ENCODE measurements at regions not wholly inside any gene's neighbourhood (a gene's known extent, or its start where the extent isn't known, plus 50 kb on each side); places are given as distances from the start of the nearest gene placed in this dataset.
"Not testable (repeated sequence)": the region's sequence is repeated elsewhere in the genome, so short reads cannot be mapped to it uniquely, and the experiment has no call there.

- no peak for TF ChIP-seq CTCF (IDR thresholded peaks at IDR 0.05; ENCODE audit: insufficient read depth, low read depth, low read length)
- H3K4me3 ChIP-seq (ENCODE audit: low read depth, low read length): no peak overlapping the region
- DNase-seq (ENCODE audit: low read depth): no peak
These were observed 205.2 kb upstream of the SHH start for GRCh38 chr7:156017431-156017830.

- H3K4me3 ChIP-seq (ENCODE audit: low read depth, low read length): no peak overlapping the region
- no peak for DNase-seq (ENCODE audit: low read depth)
- TF ChIP-seq CTCF (IDR thresholded peaks at IDR 0.05; ENCODE audit: insufficient read depth, low read depth, low read length): no peak
These were observed 203.2 kb upstream of the SHH start for GRCh38 chr7:156015237-156016020.

DNA sequence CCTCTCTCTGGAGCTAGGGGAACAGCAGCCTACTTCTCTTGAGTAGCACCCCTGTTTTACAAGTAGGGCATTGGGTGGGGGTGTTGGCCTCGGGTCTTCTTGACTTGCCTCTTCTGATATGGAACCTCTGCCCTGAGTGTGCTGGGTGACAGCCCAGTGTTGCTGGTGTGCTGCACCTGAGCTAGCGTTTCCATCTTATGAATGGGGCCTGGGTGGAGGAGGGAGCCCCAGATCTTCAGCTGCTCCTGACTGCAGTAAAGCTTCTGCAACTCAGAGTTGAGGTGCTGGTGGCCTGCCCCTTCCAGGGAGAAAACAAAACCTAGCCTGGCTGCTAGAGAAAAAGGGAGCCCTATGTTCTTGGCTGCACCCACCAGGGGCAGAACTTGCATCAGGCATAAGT lies 202.5 kb upstream of the SHH start:
- DNase-seq (ENCODE audit: low read depth): no peak
- no peak overlapping the region for H3K4me3 ChIP-seq (ENCODE audit: low read depth, low read length)
- no peak for TF ChIP-seq CTCF (IDR thresholded peaks at IDR 0.05; ENCODE audit: insufficient read depth, low read depth, low read length)

DNA sequence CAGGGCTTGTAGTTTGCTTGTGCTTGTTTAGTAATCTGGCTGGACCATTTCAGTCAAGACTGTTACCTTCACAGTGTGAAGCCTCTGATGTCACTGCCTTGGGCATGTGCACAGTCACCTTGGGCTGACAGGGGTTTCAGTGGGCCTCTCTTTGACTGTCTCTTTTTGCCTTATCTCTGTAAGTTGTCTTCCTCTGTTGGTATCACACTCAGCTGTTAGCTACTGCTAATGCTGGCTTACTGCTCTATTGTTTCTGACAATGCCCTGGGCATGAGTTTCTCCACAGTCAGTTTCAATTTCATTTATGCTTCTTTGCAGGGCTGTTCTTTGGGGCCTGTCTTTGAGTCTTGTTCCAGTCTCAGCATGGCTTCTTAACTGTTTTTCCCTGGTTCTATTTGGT lies 201.9 kb upstream of the SHH start:
- no peak for DNase-seq (ENCODE audit: low read depth)
- TF ChIP-seq CTCF (IDR thresholded peaks at IDR 0.05; ENCODE audit: insufficient read depth, low read depth, low read length): no peak
- no peak overlapping the region for H3K4me3 ChIP-seq (ENCODE audit: low read depth, low read length)

- no peak for TF ChIP-seq CTCF (IDR thresholded peaks at IDR 0.05; ENCODE audit: insufficient read depth, low read depth, low read length)
- no peak for DNase-seq (ENCODE audit: low read depth)
- no peak overlapping the region for H3K4me3 ChIP-seq (ENCODE audit: low read depth, low read length)
These were observed 200.1 kb upstream of the SHH start for GRCh38 chr7:156012412-156012811.

- H3K4me3 ChIP-seq (ENCODE audit: low read depth, low read length): no peak overlapping the region
- TF ChIP-seq CTCF (IDR thresholded peaks at IDR 0.05; ENCODE audit: insufficient read depth, low read depth, low read length): no peak
- no peak for DNase-seq (ENCODE audit: low read depth)
These were observed 197.3 kb upstream of the SHH start for GRCh38 chr7:156009569-156009968.

DNA sequence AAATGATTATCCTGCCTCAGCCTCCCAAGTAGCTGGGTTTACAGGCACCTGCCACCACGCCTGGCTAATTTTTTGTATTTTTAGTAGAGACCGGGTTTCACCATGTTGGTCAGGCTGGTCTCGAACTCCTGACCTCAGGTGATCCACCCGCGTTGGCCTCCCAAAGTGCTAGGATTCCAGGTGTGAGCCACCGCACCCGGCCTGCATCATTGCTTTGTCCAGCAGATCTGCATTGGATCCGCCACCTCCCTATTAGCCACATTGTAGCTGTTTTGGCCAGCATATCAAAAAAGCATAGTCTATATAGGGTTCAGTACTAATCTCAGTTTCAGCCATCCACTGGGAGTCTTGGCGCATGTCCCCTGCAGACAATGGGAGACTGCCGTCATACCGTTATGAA lies 194.6 kb upstream of the SHH start:
- DNase-seq (ENCODE audit: low read depth); H3K4me3 ChIP-seq (ENCODE audit: low read depth, low read length): not testable (repeated sequence)
